OCI-LY1 (cell line): ENCODE measurements at regions not wholly inside any gene's neighbourhood (a gene's known extent, or its start where the extent isn't known, plus 50 kb on each side); places are given as distances from the start of the nearest gene placed in this dataset.

Experiments
- H2AFZ ChIP-seq: fragments of 200-600 bp; sonication (generic), shearing (Covaris generic); 2 replicates; pipeline ENCODE4 v1.6.0; 2014; ENCODE audit warnings: antibody characterized with exemption, mild to moderate bottlenecking, low read length
- H3F3A ChIP-seq: fragments of 200-600 bp; sonication (generic), shearing (Covaris generic); 2 replicates; pipeline ENCODE4 v1.6.0; 2014; ENCODE audit warnings: mild to moderate bottlenecking, antibody characterized with exemption, low read length, moderate library complexity; ENCODE audit not compliant: insufficient read depth
- H3K27ac ChIP-seq: fragments of 200-600 bp; sonication (generic); 2 replicates; pipeline ENCODE4 v1.5.1; 2014; ENCODE audit warnings: low read length, mixed run types, mild to moderate bottlenecking, low read depth; ENCODE audit not compliant: poor library complexity, severe bottlenecking
- H3K27me3 ChIP-seq: fragments of 200-600 bp; sonication (generic); 2 replicates; pipeline ENCODE4 v1.6.0; 2014; ENCODE audit warnings: antibody characterized with exemption, mild to moderate bottlenecking, low read length, moderate library complexity; ENCODE audit not compliant: insufficient read depth
- H3K36me3 ChIP-seq: fragments of 200-600 bp; sonication (generic); 2 replicates; pipeline ENCODE4 v1.6.1; 2014; ENCODE audit warnings: mild to moderate bottlenecking, antibody characterized with exemption, low read length, moderate library complexity, mixed read lengths; ENCODE audit not compliant: insufficient read depth
- H3K4me1 ChIP-seq: fragments of 200-600 bp; sonication (generic); 2 replicates; pipeline ENCODE4 v1.5.1; 2014; ENCODE audit warnings: mild to moderate bottlenecking, low read length, moderate library complexity; ENCODE audit not compliant: insufficient read depth, severe bottlenecking
- H3K4me2 ChIP-seq: fragments of 200-600 bp; sonication (generic), shearing (Covaris generic); 2 replicates; pipeline ENCODE4 v1.6.1; 2014; ENCODE audit warnings: low read length
- H3K4me3 ChIP-seq: fragments of 200-600 bp; sonication (generic); 2 replicates; pipeline ENCODE4 v1.5.1; 2014; ENCODE audit warnings: low read length, low read depth, mild to moderate bottlenecking, mixed read lengths; ENCODE audit not compliant: poor library complexity, severe bottlenecking
- H3K79me2 ChIP-seq: fragments of 200-600 bp; shearing (Covaris generic); 2 replicates; pipeline ENCODE4 v1.6.1; 2016; ENCODE audit warnings: mixed run types, low read length, mixed read lengths; ENCODE audit not compliant: insufficient read depth
- H3K9ac ChIP-seq: fragments of 200-600 bp; sonication (generic), shearing (Covaris generic); 2 replicates; pipeline ENCODE4 v1.6.1; 2014; ENCODE audit warnings: mild to moderate bottlenecking, low read length, mixed read lengths
- H3K9me2 ChIP-seq: fragments of 200-600 bp; sonication (generic), shearing (Covaris generic); 2 replicates; pipeline ENCODE4 v1.6.1; 2014; ENCODE audit warnings: low read depth, mild to moderate bottlenecking, low read length, mixed read lengths
- H3K9me3 ChIP-seq: fragments of 200-600 bp; shearing (Covaris generic); 2 replicates; pipeline ENCODE4 v1.6.1; 2014; ENCODE audit warnings: low read length, mixed read lengths
- H4K20me1 ChIP-seq: fragments of 200-600 bp; sonication (generic), shearing (Covaris generic); 2 replicates; pipeline ENCODE4 v1.6.0; 2016; ENCODE audit warnings: mild to moderate bottlenecking, low read length; ENCODE audit not compliant: insufficient read depth
- CTCF ChIP-seq: fragments of 200-600 bp; sonication (generic), shearing (Covaris generic); IDR thresholded peaks from 2 replicates; pipeline ENCODE4 v1.5.1; 2017; ENCODE audit warnings: mild to moderate bottlenecking, antibody characterized with exemption, low read length, moderate library complexity, mixed read lengths
- EZH2 ChIP-seq: fragments of 200-600 bp; sonication (generic), shearing (Covaris generic); IDR thresholded peaks from 2 replicates; pipeline ENCODE4 v1.8.0; 2017; ENCODE audit warnings: borderline replicate concordance, mixed run types, mild to moderate bottlenecking, antibody characterized with exemption, low read length, moderate library complexity, mixed read lengths

GRCh38 chr12:14308516-14308915, 57.0 kb upstream of the ATF7IP start:
- Histone ChIP-seq H3K79me2 (no peaks in the 10 kb centered on the region), H3K9me2 (no peaks in the 10 kb centered on the region), H3K36me3 (no peaks in the 10 kb centered on the region), H3K27me3 (no peaks in the 10 kb centered on the region), H3K9me3 (no peaks in the 10 kb centered on the region), H3K9ac (no peak overlapping the region), H3K4me3 (no peak overlapping the region), H3K4me2 (no peak overlapping the region), H3K4me1 (peaks cover 19% of the 10 kb centered on the region), H3K27ac (no peak overlapping the region), H4K20me1 (no peaks in the 10 kb centered on the region), H2AFZ (peak overlapping the region; percentile 77; the same call in 1 of the 2 replicates), H3F3A (no peaks in the 10 kb centered on the region)
- no peak for TF ChIP-seq EZH2
- TF ChIP-seq CTCF, result no peak

GRCh38 chr12:14310866-14311265, 54.6 kb upstream of the ATF7IP start:
- H2AFZ ChIP-seq, result no peak overlapping the region
- H3K27me3 ChIP-seq, result no peaks in the 10 kb centered on the region
- no peaks in the 10 kb centered on the region for H4K20me1 ChIP-seq
- no peaks in the 10 kb centered on the region for H3K79me2 ChIP-seq
- peaks cover 28% of the 10 kb centered on the region for H3K4me1 ChIP-seq
- no peak overlapping the region for H3K9ac ChIP-seq
- no peak overlapping the region for H3K4me2 ChIP-seq
- no peaks in the 10 kb centered on the region for H3F3A ChIP-seq
- TF ChIP-seq EZH2 (no peak), CTCF (no peak)
- peaks cover 6% of the 10 kb centered on the region; the same call in 1 of the 2 replicates for H3K9me3 ChIP-seq
- no peak overlapping the region for H3K27ac ChIP-seq
- no peaks in the 10 kb centered on the region for H3K36me3 ChIP-seq
- H3K4me3 ChIP-seq, result no peak overlapping the region
- H3K9me2 ChIP-seq, result no peaks in the 10 kb centered on the region

DNA sequence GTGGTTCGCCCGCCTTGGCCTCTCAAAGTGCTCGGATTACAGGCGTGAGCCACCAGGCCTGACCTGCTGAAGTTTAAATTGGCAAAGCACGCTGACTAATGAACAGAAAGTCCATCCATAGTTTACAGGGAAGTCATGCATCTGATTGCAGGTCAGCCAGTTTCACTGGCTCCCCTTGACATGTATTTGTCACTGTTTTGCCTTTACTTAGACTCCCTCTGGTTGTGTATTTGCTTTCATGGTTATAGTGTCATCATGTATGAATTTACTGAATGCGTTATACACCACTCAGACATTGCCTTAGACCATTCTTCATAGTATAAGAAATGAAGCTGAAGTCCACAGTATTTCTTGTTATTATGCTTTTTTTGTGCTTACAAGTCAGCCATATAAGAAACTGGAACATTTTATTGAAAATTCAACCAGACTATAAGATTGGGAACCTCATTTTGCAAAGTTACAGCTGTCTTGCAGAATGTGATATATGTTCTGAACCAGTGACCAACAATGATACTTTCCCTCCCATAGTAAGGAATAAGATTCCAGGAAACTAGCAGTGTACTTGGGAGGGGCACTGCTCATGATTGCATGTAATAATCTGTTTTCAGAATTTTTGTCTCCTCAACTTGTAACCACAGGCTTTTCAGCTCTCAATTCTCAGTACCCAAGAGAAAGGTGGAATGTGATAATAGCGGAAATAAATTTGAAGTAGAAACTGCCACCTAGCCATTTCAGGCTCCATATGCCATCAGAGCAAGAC, 51.9 kb upstream of the ATF7IP start:
- H3K9me3 ChIP-seq, result peaks cover 6% of the 10 kb centered on the region; the same call in 1 of the 2 replicates
- no peaks in the 10 kb centered on the region for H3K9me2 ChIP-seq
- H3K36me3 ChIP-seq, result no peaks in the 10 kb centered on the region
- H4K20me1 ChIP-seq, result no peaks in the 10 kb centered on the region
- no peak overlapping the region for H3K27ac ChIP-seq
- H3K4me2 ChIP-seq, result no peak overlapping the region
- H3F3A ChIP-seq, result no peaks in the 10 kb centered on the region
- no peak overlapping the region for H3K4me3 ChIP-seq
- no peaks in the 10 kb centered on the region for H3K79me2 ChIP-seq
- H3K4me1 ChIP-seq, result peaks cover 10% of the 10 kb centered on the region
- TF ChIP-seq EZH2 (no peak), CTCF (no peak)
- H3K27me3 ChIP-seq, result no peaks in the 10 kb centered on the region
- H2AFZ ChIP-seq, result no peak overlapping the region
- H3K9ac ChIP-seq, result no peak overlapping the region
